22Rv1 (cell line): ENCODE measurements at regions not wholly inside any gene's neighbourhood (a gene's known extent, or its start where the extent isn't known, plus 50 kb on each side); places are given as distances from the start of the nearest gene placed in this dataset.

Experiments
- CTCF ChIP-seq: fragments of 450-650 bp; IDR thresholded peaks from 2 replicates; pipeline ENCODE4 v1.5.1; 2017; ENCODE audit warnings: mild to moderate bottlenecking
- ZFX ChIP-seq: fragments of 450-650 bp; IDR thresholded peaks from 2 replicates; pipeline ENCODE4 v1.6.1; 2017; ENCODE audit warnings: antibody characterized with exemption, borderline replicate concordance

GRCh38 chr3:64380546-64380945 is 155.3 kb upstream of the PRICKLE2 start:
- TF ChIP-seq CTCF (no peak), ZFX (no peak)
